ENCODE measurements at regions not wholly inside any gene's neighbourhood (a gene's known extent, or its start where the extent isn't known, plus 50 kb on each side); places are given as distances from the start of the nearest gene placed in this dataset.

- TF ChIP-seq, protein P1, sequence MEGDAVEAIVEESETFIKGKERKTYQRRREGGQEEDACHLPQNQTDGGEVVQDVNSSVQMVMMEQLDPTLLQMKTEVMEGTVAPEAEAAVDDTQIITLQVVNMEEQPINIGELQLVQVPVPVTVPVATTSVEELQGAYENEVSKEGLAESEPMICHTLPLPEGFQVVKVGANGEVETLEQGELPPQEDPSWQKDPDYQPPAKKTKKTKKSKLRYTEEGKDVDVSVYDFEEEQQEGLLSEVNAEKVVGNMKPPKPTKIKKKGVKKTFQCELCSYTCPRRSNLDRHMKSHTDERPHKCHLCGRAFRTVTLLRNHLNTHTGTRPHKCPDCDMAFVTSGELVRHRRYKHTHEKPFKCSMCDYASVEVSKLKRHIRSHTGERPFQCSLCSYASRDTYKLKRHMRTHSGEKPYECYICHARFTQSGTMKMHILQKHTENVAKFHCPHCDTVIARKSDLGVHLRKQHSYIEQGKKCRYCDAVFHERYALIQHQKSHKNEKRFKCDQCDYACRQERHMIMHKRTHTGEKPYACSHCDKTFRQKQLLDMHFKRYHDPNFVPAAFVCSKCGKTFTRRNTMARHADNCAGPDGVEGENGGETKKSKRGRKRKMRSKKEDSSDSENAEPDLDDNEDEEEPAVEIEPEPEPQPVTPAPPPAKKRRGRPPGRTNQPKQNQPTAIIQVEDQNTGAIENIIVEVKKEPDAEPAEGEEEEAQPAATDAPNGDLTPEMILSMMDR (optimal IDR thresholded peaks at IDR 0.05 in 1 of 3, IDR thresholded peaks at IDR 0.05 in 1 of 3, conservative IDR thresholded peaks at IDR 0.05 in 1 of 3; ENCODE audit: extremely low read depth in 1 of 3, insufficient read depth in 2 of 3, low read length in 3 of 3), result no peak
- no peak for TF ChIP-seq EZH2 (IDR thresholded peaks at IDR 0.05; ENCODE audit: low read length)
Observed at GRCh38 chr4:81635739-81636138, 164.0 kb upstream of the RASGEF1B start.

All from keratinocyte (primary cell).